VCaP (cell line): ENCODE measurements at regions not wholly inside any gene's neighbourhood (a gene's known extent, or its start where the extent isn't known, plus 50 kb on each side); places are given as distances from the start of the nearest gene placed in this dataset.
"Not testable (repeated sequence)": the region's sequence is repeated elsewhere in the genome, so short reads cannot be mapped to it uniquely, and the experiment has no call there.

ENCODE experiments used
- H3K27ac ChIP-seq: fragments of 450-650 bp; 2 replicates; pipeline ENCODE4 v1.5.1; 2017
- CTCF ChIP-seq: fragments of 450-650 bp; conservative IDR thresholded peaks from 2 replicates; pipeline ENCODE4 v1.5.1; 2017; ENCODE audit warnings: mild to moderate bottlenecking, moderate library complexity

- TF ChIP-seq CTCF = no peak
- no peak overlapping the region; the same call in 1 of the 2 replicates for H3K27ac ChIP-seq
Measured at GRCh38 chr20:53826090-53826489, 232.5 kb upstream of the ZNF217 start.

- H3K27ac ChIP-seq = no peak overlapping the region
- TF ChIP-seq CTCF = no peak
Measured at GRCh38 chr20:53825282-53825681, 231.6 kb upstream of the ZNF217 start.

GRCh38 chr20:53824779-53825178, 231.1 kb upstream of the ZNF217 start:
- no peak overlapping the region for H3K27ac ChIP-seq
- no peak for TF ChIP-seq CTCF

- H3K27ac ChIP-seq = no peak overlapping the region
- no peak for TF ChIP-seq CTCF
Measured at GRCh38 chr20:53823121-53823764, 229.6 kb upstream of the ZNF217 start.

GRCh38 chr20:53822534-53822933, 228.9 kb upstream of the ZNF217 start:
- H3K27ac ChIP-seq = no peak overlapping the region
- TF ChIP-seq CTCF = no peak

- TF ChIP-seq CTCF = no peak
- no peak overlapping the region for H3K27ac ChIP-seq
Measured at GRCh38 chr20:53819973-53820451, 226.4 kb upstream of the ZNF217 start.

GRCh38 chr20:53818457-53819177, 225.0 kb upstream of the ZNF217 start:
- TF ChIP-seq CTCF = no peak
- H3K27ac ChIP-seq = no peak overlapping the region

GRCh38 chr20:53817513-53817912, 223.9 kb upstream of the ZNF217 start:
- not testable (repeated sequence) for H3K27ac ChIP-seq
